Sciatic nerve (tissue), 2 donors: ENCODE measurements at regions not wholly inside any gene's neighbourhood (a gene's known extent, or its start where the extent isn't known, plus 50 kb on each side); places are given as distances from the start of the nearest gene placed in this dataset.

Experiments
- ATAC-seq: fragments of 200-7000 bp; cut with Tn5 transposase; one replicate; pipeline ENCODE4 v1.9.1; 2020; ENCODE audit warnings: mild to moderate bottlenecking, moderate library complexity
- DNase-seq: peaks from one replicate; pipeline ENCODE4 v3.0.0-alpha.2; 2020; ENCODE audit warnings: low spot score
- intact Hi-C: fragments of 100-400 bp; cut with DNase I; formaldehyde crosslinking; loops from one replicate; pipeline ENCODE4 v1.14.2; 2022
- donor health status: DM: no; HTN: no; CAD: no.
- donor health status: DM: no; HTN: no; CAD: no.

DNA sequence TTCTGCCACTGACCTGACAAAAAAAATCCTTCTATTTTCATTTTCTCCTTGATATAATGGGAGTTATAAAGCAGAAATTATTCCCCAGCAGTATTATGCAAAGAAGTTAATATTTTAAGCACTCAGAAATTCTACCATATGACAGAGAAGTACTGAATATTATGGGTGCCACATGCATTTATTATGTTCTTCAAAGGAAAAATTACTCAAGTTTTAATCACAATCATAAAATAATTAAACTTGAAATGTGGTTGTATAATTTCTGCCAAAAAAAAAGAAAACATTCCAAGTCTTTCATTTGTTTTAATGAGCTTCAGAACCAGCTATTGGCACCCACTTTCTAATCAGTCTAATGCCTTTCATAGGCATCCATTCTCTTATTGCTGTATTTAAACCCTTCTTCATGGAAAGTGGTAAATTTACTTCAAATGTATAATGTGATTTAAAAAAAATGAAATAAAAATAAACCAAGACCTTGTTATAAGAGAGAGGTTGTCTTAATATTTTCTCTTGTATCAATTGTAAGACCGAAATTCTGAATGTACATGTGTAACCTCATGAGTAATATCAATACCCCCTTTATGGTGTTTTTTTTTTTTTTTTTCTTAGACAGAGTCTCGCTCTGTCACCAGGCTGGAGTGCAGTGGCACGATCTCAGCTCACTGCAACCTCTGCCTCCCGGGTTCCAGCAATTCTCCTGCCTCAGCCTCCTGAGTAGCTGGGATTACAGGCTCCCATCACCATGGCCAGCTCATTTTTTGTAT is 302.3 kb downstream of the IRS1 start:
- DNase-seq (no peak), ATAC-seq (no peak)
- intact Hi-C loops, result no loop called here

DNA sequence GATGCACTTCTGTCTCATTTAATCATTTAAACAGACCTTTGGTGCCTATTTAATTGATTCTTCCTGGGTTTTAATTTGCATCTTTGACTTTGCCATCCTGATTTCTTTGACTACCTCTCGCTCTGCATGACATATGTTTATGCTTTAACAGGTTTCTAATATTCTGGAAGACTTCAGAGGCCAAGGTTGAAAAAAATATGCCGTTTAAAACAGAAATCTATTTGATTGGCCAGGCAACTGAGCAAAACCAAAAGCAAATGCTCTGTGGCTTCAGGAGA is 303.4 kb downstream of the IRS1 start:
- no peak for ATAC-seq

DNA sequence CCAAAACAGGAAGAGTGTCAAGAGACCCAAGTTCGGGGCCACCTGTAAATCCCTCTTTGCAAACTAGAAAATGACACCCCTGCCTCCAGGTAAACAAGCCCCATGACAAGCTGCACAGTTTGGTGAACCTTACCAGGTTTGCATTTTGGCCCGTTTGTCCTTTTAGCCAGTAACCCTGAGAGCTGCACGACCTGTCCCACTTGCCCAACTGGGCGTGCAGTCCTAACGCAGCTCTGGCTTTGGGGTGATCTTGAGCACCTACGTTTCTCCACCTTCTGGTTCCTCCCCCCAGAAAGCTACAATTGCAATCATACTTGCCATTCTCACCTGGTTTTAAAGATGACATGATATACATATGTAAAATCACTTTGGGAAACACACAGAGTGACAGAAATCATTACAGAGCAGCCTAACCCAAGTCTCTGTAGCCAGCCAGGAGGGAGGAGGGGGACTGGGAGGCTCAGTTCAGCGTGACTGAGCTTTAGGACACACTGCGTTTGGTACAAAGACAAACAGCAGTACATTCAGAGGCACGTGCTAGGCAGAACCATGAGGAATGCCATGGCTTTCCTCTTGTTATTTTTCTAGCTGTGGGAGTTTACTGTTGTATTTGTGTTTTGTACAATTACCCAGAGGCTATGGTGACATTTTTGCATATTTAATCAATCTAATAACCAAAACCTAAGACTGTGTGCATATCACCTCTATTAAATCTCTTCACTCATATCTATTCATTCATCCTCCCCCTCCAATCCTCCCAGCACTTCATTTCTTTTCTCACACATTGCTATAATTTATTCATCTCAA is 304.0 kb downstream of the IRS1 start:
- intact Hi-C loops, result no loop called here
- ATAC-seq (no peak), DNase-seq (no peak)

More for the DNA sequence above, 303.4 kb downstream of the IRS1 start:
- intact Hi-C loops, result no loop called here
- no peak for DNase-seq

DNA sequence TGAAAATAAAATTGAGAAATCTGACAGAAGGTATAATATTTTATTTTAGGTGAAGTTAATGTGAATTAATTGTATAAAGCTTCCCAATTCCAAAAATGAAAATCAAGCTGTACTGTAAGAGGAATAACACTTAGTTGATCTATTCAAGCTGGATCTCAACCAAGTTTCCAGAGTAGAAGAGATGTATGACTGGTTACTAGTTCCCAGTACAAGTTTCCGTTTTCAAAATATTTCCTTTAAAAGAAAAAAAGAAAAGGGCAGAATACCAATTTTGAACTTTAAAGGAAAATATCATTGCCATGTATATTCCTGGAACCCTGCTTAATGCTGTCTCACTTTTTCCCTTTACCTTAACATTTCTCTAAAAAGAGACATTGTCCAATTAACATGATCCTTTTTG is 308.5 kb downstream of the IRS1 start:
- no peak for DNase-seq
- intact Hi-C loops, result no loop called here
- ATAC-seq, result no peak

DNA sequence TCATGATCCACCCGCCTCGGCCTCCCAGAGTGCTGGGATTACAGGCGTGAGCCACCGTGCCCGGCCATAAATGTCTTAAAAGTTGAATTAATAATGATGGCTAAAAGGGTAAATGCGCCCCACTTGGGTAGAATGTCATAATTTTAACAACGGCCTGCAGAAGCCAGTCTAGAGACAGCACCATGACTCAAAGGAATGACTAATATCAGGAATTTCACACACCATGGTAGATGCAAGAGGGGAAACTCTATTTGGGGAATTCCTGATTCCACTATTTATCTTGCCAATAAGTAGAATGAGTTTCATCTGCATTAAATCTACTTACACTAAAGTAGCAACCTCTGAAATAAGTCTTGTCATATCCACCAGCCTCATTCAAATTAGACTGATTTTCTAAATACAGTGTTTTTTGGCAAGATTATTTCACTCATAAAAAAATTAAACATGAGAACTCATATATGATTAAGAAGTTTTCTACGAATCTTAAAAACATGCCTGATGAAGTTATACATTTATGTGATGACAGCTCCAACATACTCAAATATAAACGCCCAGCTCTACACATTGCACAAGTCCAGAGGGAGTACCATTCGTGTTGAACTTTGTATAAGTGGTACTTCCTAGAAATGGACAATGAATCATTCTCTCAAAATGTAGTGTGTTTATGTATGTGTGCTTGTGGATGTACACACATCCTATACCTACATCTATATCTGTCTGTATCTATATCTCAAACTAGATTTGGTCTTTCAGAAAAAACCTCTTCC is 309.7 kb downstream of the IRS1 start:
- intact Hi-C loops, result no loop called here
- ATAC-seq (no peak), DNase-seq (no peak)

DNA sequence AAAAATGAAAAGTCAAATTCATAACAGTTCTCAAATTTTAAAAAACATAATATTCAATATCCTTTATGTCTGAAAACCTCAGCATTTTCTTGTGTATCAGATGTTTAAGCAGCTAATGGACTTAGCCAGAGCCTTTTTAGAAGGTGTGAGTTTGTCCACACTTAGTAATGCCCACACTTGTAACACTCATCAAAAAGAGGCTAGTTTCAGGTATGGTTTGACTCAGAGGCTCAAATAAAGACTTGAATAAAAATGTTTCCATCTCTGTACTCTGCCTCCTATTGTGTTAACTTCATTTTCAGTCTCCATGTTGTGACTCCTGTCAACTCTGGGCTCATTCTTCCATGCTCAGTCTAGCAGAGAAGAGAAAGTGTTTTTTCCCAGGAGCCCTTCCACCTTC is 311.6 kb downstream of the IRS1 start:
- DNase-seq, result no peak
- no peak for ATAC-seq
- intact Hi-C loops, result no loop called here

DNA sequence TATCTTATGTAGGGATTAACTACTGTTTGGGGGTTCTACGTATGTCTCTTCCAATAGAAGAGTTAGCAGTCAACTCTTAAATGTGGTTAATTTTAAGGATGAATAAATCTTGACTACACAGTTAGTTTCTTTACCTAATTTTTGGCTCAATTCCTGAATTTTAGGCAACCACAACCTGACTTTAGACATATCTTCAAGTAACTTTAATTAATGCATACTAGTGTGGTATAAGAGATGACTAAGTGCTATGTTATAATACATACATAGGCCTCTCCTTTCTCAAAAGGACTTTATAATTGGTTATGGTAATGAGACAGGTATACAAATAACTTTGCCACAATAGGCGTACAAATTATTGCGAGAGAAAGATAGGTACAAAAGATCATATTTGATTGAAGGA is 312.0 kb downstream of the IRS1 start:
- DNase-seq, result no peak
- ATAC-seq, result no peak
- intact Hi-C loops, result no loop called here

DNA sequence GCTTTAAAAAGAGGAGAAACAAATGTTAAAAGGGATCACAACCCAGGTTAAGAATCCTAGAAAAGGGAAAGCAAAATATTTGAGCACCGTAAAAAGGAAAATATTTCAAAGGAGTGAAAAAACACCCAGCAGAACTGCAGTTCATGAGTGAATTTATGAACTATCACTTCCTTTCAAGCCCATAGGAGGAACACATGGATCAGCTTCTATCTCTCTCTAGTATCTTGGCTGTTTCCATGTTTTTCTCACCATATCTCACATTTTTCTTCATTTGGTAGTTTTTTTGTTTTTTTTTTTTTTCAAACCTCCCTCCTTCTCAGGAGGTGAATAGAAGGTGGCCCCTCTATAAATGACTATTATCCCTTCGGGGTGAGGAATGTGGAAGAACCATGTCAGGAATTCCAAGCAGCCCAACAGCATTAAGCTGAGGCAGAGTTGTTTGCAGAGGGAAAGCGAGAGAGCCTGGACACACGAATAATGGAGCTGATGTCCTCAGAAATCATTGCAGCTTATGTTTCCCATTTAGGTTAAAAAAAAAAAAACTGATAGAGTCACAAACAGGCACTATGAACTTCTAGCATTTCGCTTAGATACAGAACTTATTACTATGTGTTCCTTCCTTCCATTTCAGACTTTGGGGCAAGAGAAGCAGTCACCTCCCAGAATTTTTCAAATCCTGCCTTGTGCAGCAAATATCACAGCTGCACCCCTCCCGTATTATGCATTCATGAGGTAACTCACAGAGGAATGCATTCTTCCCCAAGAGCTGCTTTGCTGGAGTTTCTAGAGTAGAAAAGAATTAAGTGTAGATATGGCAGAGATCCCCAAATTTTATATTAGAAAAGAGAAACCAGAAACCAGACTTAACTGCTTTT is 315.6 kb downstream of the IRS1 start:
- no peak for DNase-seq
- intact Hi-C loops, result no loop called here
- ATAC-seq, result no peak

DNA sequence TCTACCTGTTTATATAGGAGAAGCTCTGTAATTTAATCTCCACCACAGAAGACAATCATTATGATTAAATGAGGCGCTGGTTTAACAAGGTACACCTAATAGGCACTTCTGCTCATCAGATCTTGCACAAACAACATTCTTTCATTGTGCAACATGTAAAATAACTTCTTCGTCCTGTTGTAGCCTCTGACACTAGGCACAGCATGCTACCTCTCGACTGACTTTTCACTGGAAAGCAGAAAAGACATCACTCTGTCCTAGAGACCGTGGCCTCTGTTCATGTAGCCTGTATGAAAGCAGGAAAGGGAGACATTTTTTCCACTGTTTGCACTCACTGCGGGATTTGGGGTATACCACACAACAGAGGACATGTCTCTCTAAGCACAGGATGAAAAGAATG is 316.5 kb downstream of the IRS1 start:
- ATAC-seq, result no peak
- DNase-seq, result no peak
- intact Hi-C loops, result no loop called here

DNA sequence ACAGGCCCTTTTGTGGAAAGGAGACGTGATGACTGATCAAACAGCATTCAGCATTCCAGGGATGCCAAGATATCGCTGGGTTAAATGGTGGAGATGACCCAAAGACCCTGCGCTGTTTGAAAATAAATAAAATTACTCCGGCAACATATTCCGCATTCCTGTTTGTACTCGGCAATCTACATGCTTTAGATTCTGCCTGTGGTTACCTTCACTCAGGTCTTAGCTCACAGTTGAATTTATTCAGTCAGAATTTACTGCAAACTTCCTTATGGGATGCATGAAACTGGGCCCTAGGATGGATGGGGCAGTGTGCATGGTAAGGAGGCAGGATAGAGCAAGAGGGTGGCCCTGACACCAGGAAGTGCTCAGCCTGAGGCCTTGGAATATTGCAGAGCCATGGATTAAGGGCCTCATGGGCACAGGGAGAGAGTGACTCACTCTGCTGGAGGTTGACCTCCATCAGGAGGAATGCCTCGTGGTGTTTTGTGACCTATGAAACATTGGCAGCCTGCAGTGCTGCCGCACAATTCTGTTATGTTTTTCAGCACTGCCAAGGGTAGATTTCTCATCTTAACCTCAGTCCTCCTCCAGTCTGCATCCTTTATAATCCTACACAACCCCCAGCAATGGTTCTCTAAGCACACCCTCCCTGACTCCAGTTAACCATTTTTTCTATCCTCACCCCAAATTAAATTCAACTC is 321.4 kb downstream of the IRS1 start:
- ATAC-seq, result peak; percentile 95
- intact Hi-C loops, result no loop called here

DNA sequence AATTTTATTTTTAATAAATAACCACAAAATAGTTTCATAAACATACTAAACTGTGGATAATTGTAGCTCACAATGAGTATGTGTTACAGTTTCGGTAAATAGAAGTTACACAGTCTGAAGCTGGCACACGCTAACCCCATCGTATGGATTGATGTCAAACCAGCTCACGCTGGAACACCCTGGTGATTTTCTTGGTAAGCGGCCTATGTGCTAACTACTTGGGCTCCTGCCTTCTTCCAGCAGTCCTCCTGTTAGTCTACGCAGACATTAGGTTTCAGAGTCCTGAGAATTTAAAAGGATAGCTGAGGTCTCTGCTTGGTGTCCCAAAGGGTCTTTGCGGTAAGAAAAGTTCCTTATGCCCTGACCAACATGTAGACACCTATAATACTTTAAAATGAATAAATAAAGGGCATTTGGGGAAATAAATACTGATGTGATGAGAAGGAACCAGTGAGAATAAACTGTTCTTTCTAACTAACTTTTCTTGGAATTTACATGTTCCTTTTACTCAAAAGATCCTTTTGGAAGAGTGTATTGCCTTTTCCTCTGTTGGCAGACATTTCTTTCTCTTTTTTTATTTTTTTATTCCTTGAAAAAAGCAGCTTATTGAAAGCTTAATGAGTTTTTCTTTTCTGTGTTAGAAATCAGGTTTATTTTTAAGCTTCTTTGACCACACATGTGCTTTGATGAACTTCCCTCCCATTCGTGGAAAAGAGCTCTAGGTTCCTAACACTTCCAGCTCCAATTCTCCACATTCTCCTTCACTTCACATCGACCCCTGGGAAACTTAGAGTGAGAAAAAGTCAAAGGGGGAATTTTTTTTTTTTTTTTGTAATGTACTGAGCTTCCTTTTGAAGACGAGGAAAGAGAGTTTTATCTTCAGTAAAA is 322.2 kb downstream of the IRS1 start:
- ATAC-seq, result peak; percentile 79
- intact Hi-C loops, result no loop called here
- no peak for DNase-seq

More for the DNA sequence above, 321.4 kb downstream of the IRS1 start:
- DNase-seq, result peak; percentile 63

DNA sequence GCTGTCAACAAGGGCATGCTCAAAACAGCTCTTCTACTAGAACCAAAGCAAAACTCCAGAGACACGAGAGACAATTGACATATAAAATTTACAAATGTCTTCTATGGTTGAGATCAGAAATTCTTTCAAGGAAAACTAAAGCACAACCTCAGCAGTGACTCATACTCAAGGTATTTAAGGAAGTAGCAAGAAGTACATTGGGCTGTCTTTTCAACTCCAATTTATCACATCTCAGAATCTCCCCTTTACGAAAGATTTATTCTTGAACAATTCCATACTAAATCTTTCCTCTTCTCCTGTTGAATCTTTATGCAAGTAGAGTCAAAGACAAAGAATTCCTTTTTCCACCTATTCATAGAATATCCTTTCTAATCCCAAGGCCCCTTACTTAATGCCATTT is 324.0 kb downstream of the IRS1 start:
- intact Hi-C loops, result no loop called here
- ATAC-seq, result no peak
- DNase-seq, result no peak

DNA sequence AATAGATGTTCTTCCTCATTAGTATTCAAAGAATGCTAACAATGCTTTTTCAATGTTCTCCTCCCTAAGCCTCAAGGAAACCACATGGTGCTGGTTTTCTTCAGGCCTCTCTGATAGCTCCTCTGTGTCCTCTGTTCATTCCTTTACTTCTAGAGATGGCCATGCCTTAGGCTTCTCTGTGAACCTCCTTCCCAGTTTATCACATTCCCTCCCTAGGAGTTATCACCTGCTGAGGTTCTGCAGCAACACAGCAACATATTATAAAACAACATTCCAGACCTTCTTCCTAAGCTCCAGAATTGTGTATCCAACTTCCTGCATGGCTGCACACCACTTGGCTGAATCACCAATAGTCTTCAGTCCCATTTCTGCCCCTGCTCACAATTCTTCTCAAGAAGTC is 325.5 kb downstream of the IRS1 start:
- no peak for ATAC-seq
- DNase-seq, result no peak
- intact Hi-C loops, result no loop called here

DNA sequence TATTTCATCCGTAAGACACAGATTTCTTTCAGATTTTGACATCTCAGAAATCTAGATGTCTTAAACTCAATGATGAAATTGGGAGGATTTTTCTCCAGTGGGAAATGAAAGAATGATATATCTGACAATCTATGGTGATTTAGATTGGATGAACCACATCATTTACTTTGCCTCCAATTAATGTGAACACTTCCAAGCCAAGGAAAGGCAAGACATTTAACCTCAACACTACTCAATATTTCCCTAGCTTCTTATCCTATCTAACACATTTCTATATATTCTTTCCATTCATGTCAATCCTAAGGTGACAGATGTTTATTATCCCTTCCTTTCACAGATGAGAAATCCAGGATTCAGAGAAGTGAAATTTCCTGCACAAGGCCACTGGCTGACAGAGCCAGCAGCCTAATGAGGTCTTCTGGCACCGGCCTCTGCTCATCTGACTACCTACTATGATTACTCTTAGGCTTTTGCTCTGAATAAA is 327.6 kb downstream of the IRS1 start:
- ATAC-seq, result peak; percentile 49
- intact Hi-C loops, result no loop called here
- DNase-seq, result no peak

DNA sequence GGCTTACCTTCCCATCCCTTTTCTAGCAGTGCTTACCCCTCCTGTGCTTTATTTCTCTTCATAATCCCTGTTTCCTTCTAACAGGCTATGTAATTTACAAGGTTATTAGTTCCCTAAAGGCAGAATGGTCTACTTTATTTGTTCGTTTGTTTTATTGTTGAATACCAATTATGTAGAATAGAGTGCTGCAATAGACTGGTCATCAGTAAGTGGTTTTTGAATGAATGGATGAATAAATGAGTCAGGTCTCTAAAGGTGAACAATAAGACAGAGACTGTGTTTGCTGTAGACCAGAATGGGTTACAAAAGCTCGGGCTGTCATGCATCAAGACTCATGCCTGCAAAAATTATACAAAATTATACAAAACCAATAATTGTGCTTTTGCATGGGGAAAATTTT is 332.0 kb downstream of the IRS1 start:
- DNase-seq, result no peak
- no peak for ATAC-seq
- intact Hi-C loops, result no loop called here

DNA sequence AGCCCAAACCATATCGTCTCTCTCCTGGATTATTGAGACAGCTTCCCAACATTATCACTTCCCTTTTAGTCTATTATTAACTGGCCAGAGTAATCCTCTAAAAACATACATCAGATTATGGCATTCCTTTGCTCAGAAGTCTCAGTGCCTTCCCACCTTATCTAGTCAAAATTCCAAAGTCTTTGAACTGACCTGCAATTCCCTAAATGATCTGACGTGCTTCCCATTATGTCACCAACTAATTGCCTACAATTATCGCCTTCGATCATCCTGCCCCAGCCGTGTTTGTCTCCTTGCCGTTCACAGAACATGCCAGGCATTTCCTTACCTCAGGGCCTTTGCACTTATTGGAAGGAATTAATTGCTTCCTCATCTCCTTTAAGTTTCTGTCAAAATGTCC is 332.4 kb downstream of the IRS1 start:
- DNase-seq (no peak), ATAC-seq (no peak)
- intact Hi-C loops, result no loop called here

DNA sequence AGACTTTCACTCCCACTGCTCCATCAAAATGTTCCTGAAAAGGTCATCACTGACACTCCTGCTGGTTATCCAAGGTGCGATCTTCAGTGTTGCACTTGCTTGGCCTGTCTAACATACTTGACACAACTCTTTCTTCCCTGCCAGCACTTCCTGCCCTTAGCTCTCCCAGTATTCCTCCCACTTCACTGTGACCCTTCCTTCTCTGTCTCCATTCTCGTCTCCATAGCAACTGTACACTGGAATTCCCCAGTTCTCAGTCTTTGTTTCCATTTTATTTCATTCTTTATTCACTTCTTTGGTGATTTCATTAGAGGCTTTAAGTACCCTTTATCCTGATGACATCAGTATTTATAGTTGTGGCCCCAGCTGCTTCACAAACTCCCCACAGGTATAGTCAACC is 333.0 kb downstream of the IRS1 start:
- DNase-seq, result no peak
- ATAC-seq, result no peak

DNA sequence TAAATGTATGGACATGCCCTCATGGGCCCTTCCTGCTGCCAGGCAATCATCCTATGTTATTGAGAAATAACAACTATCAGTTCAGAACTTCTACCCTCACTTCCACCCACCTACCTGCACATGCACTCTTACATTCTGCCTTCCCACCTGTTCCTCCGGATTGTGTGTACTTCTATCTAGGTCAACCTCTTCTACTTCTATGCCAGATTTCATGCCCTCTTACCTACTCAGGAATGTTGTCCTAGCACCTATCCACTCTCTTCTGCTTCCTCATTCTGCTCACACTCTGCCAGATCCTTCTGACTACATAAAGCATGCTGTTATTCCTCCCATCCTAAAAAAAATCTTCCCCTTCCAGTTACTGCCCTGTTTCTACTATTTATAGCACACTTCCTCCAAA is 333.5 kb downstream of the IRS1 start:
- intact Hi-C loops, result no loop called here
- ATAC-seq (no peak), DNase-seq (no peak)

More for the DNA sequence above, 333.0 kb downstream of the IRS1 start:
- intact Hi-C loops, result no loop called here
